Retinal pigment epithelial cell (primary cell): ENCODE measurements at regions not wholly inside any gene's neighbourhood (a gene's known extent, or its start where the extent isn't known, plus 50 kb on each side); places are given as distances from the start of the nearest gene placed in this dataset.

Source experiments
- DNase-seq: peaks from one replicate; pipeline ENCODE4 v3.0.0-alpha.2; 2010; ENCODE audit warnings: low read depth
- H3K4me3 ChIP-seq: 2 replicates; pipeline ENCODE4 v1.5.1; 2011; ENCODE audit warnings: mild to moderate bottlenecking, low read length, control low read depth, moderate library complexity
- CTCF ChIP-seq: conservative IDR thresholded peaks from 2 replicates; pipeline ENCODE4 v1.5.1; 2011; ENCODE audit warnings: low read depth, low read length, control low read depth, inconsistent platforms

- DNase-seq = no peak
- no peak for TF ChIP-seq CTCF
- no peak overlapping the region for H3K4me3 ChIP-seq
These were observed 92.1 kb upstream of the EEF1E1 start for GRCh38 chr6:8194490-8194889.

GRCh38 chr6:8193541-8193940 is 91.2 kb upstream of the EEF1E1 start:
- no peak overlapping the region for H3K4me3 ChIP-seq
- no peak for TF ChIP-seq CTCF
- DNase-seq = no peak

GRCh38 chr6:8192597-8192996 is 90.2 kb upstream of the EEF1E1 start:
- H3K4me3 ChIP-seq = no peak overlapping the region
- no peak for DNase-seq
- no peak for TF ChIP-seq CTCF

GRCh38 chr6:8192067-8192466 is 89.7 kb upstream of the EEF1E1 start:
- no peak for TF ChIP-seq CTCF
- H3K4me3 ChIP-seq = no peak overlapping the region
- no peak for DNase-seq

- DNase-seq = no peak
- H3K4me3 ChIP-seq = no peak overlapping the region
- TF ChIP-seq CTCF = no peak
These were observed 89.3 kb upstream of the EEF1E1 start for GRCh38 chr6:8191629-8192028.

- H3K4me3 ChIP-seq = no peak overlapping the region
- no peak for TF ChIP-seq CTCF
- DNase-seq = no peak
These were observed 84.9 kb upstream of the EEF1E1 start for GRCh38 chr6:8187209-8187608.

- TF ChIP-seq CTCF = no peak
- DNase-seq = no peak
- H3K4me3 ChIP-seq = no peak overlapping the region
These were observed 80.7 kb upstream of the EEF1E1 start for GRCh38 chr6:8182902-8183665.
